ENCODE measurements at regions not wholly inside any gene's neighbourhood (a gene's known extent, or its start where the extent isn't known, plus 50 kb on each side); places are given as distances from the start of the nearest gene placed in this dataset.

DNA sequence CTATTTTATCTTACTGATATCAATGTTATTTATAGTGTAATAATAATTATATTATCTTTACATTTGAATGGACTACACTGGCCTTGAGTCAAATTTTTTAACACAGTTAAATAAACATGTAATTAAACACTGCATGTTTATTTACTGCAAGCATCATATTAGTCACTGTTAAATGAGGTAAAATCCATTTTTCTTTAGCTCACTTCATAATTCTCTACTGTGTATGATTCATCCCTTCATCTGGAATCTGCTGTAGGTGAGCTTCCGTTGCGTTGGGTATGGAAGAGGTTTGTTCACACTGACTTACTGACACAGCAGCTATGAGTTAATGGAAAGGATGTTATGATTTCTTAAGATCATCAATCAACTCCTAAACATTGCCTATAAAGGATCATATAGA, 572.3 kb downstream of the PCDH11X start:
- Histone ChIP-seq H3K56ac (replicated peaks; ENCODE audit: insufficient read length, low read depth, low read length) (no peak overlapping the region), H3K23ac (ENCODE audit: insufficient read length) (no peak overlapping the region), H3K79me2 (ENCODE audit: control insufficient read depth in 1 of 2, insufficient read depth in 2 of 2, low read length in 2 of 2) (no peaks in the 10 kb centered on the region), H2AK5ac (ENCODE audit: low read depth, low read length) (no peak overlapping the region), H2BK5ac (ENCODE audit: low read depth, low read length) (no peak overlapping the region), H2AFZ (ENCODE audit: low read length) (no peak overlapping the region), H3K36me3 (ENCODE audit: control insufficient read depth in 2 of 4, insufficient read depth in 4 of 4, low read length in 3 of 4) (no peaks in the 10 kb centered on the region), H3K18ac (ENCODE audit: extremely low read depth, low read length) (no peak overlapping the region), H3K27ac (ENCODE audit: low read depth, low read length) (no peak overlapping the region), H3K9me3 (ENCODE audit: insufficient read depth in 2 of 2, low read depth in 1 of 2, low read length in 1 of 2) (no peaks in the 10 kb centered on the region), H4K20me1 (replicated peaks in 1 of 2; ENCODE audit: control insufficient read depth in 1 of 2, insufficient read depth in 2 of 2, low read length in 2 of 2) (no peaks in the 10 kb centered on the region), H2BK120ac (replicated peaks; ENCODE audit: low read depth, low read length) (no peak overlapping the region), H3K23me2 (ENCODE audit: low read depth, low read length) (no peaks in the 10 kb centered on the region), H3K9ac (replicated peaks in 1 of 4; ENCODE audit: extremely low read depth in 1 of 4, low read depth in 3 of 4, low read length in 3 of 4) (no peak overlapping the region), H4K5ac (ENCODE audit: insufficient read length, low read depth, low read length) (no peak overlapping the region), H3K4me1 (replicated peaks in 1 of 4; ENCODE audit: control insufficient read depth in 3 of 4, insufficient read depth in 4 of 4, low read length in 3 of 4) (no peaks in the 10 kb centered on the region), H3K4me3 (ENCODE audit: extremely low read depth in 1 of 4, insufficient read depth in 2 of 4, low read depth in 3 of 4, low read length in 4 of 4) (no peak overlapping the region), H3K79me1 (ENCODE audit: low read depth, low read length) (no peaks in the 10 kb centered on the region), H3K4ac (replicated peaks; ENCODE audit: insufficient read length, low read depth, low read length) (no peak overlapping the region), H4K8ac (ENCODE audit: extremely low read depth, insufficient read depth, low read length) (no peak overlapping the region), H3K14ac (ENCODE audit: insufficient read length) (no peak overlapping the region), H3K4me2 (ENCODE audit: insufficient read depth in 1 of 2, low read depth in 2 of 2, low read length in 2 of 2) (no peak overlapping the region), H3K27me3 (replicated peaks in 1 of 4; ENCODE audit: control insufficient read depth in 3 of 4, extremely low read depth in 1 of 4, insufficient read depth in 3 of 4, low read length in 3 of 4) (no peaks in the 10 kb centered on the region), H4K91ac (replicated peaks; ENCODE audit: insufficient read length, low read length) (no peak overlapping the region), H2BK20ac (ENCODE audit: low read length) (no peak overlapping the region), H2BK12ac (ENCODE audit: low read depth, low read length) (no peak overlapping the region), H2BK15ac (ENCODE audit: low read length) (no peak overlapping the region)
- ChIA-PET POLR2A (ENCODE audit: partially characterized antibody) (no interaction called here), CTCF (ENCODE audit: partially characterized antibody) (no interaction called here)
- 91% methylated on average over 2 of the region's 2 CpGs; no CpG with 5 or more reads in 1 of the 2 experiments for WGBS, 2 experiments (ENCODE audit: extremely low coverage in 1 of 2, insufficient coverage in 1 of 2, insufficient read length in 1 of 2, insufficient replicate concordance in 2 of 2, low coverage in 1 of 2, low lambda C conversion rate in 2 of 2, missing lambda C conversion rate in 1 of 2)
- no peak for FAIRE-seq
- TF ChIP-seq KDM1A (IDR thresholded peaks at IDR 0.05; ENCODE audit: borderline replicate concordance, low read length), result no peak
- no peak for DNase-seq (ENCODE audit: low read depth in 1 of 2, low spot score in 2 of 2)

All from H1 (cell line).